Small intestine (tissue), 7 donors: ENCODE measurements at regions not wholly inside any gene's neighbourhood (a gene's known extent, or its start where the extent isn't known, plus 50 kb on each side); places are given as distances from the start of the nearest gene placed in this dataset.

ENCODE experiments used
- DNase-seq, 2 donors: peaks; one replicate each; pipeline versions ENCODE4 v3.0.0 to v3.0.0-alpha.2; 2013
- FAIRE-seq: peaks from 2 replicates; lab custom pipeline; 2012; peaks lifted over from hg19 to GRCh38; lab: Jason Lieb, UNC
- H3K27ac ChIP-seq, 3 donors: one replicate each; pipeline ENCODE4 v1.5.1; 2013; ENCODE audit warnings: low read length in 2 of 3, mild to moderate bottlenecking in 2 of 3, control low read depth in 1 of 3, inconsistent platforms in 1 of 3, low read depth in 1 of 3, moderate library complexity in 1 of 3
- H3K27me3 ChIP-seq, 3 donors: one replicate each; pipeline ENCODE4 v1.6.1; 2013; ENCODE audit warnings: low read length in 3 of 3, inconsistent platforms in 1 of 3; ENCODE audit not compliant: control insufficient read depth in 3 of 3, insufficient read depth in 3 of 3
- H3K36me3 ChIP-seq, 3 donors: one replicate each; pipeline ENCODE4 v1.6.1; 2013; ENCODE audit warnings: low read length in 3 of 3, inconsistent platforms in 1 of 3, low read depth in 1 of 3, mild to moderate bottlenecking in 1 of 3, moderate library complexity in 1 of 3; ENCODE audit not compliant: control insufficient read depth in 3 of 3, insufficient read depth in 2 of 3
- H3K4me1 ChIP-seq, 3 donors: one replicate each; pipeline ENCODE4 v1.6.1; 2013; ENCODE audit warnings: low read length in 2 of 3, inconsistent platforms in 1 of 3, low read depth in 1 of 3, mild to moderate bottlenecking in 1 of 3, moderate library complexity in 1 of 3; ENCODE audit not compliant: control insufficient read depth in 3 of 3, insufficient read depth in 2 of 3
- H3K4me3 ChIP-seq, 3 donors: one replicate each; pipeline ENCODE4 v1.5.1; 2013; ENCODE audit warnings: low read length in 3 of 3, control low read depth in 1 of 3, inconsistent platforms in 1 of 3, low read depth in 1 of 3, mild to moderate bottlenecking in 1 of 3, moderate library complexity in 1 of 3
- H3K9me3 ChIP-seq, 2 donors: one replicate each; pipeline ENCODE4 v1.6.1; 2013; ENCODE audit warnings: low read depth in 1 of 2, low read length in 1 of 2; ENCODE audit not compliant: control insufficient read depth in 2 of 2, insufficient read depth in 1 of 2
- WGBS, 3 donors: extraction: QIAGEN DNeasy Blood & Tissue Kit; methylation state at CpG; one replicate each; pipeline ENCODE4 v1.1.7; 2013; 5-methylcytosine and 5-hydroxymethylcytosine counted together
- donor health status: healthy with polysubstance abuse.
- donor health status: control.
- donor health status: control.
- donor health status: Bipolar disorder and iron deficiency.
- donor health status: healthy.

- DNase-seq (no peak), FAIRE-seq (no peak)
- Histone ChIP-seq H3K9me3 (no peaks in the 10 kb centered on the region), H3K4me1 (no peaks in the 10 kb centered on the region), H3K27me3 (no peaks in the 10 kb centered on the region), H3K4me3 (no peak overlapping the region), H3K36me3 (no peaks in the 10 kb centered on the region), H3K27ac (no peak overlapping the region)
- 66 to 78% (median 75%) methylated on average over 5 of the region's 5 CpGs for WGBS, 3 donors
These were observed 658.6 kb downstream of the NR2F1-AS1 start for GRCh38 chr5:92922231-92922967.

GRCh38 chr5:92917044-92917443 lies 664.0 kb downstream of the NR2F1-AS1 start:
- Histone ChIP-seq H3K9me3 (no peaks in the 10 kb centered on the region), H3K27ac (no peak overlapping the region), H3K36me3 (no peaks in the 10 kb centered on the region), H3K27me3 (no peaks in the 10 kb centered on the region), H3K4me3 (no peak overlapping the region), H3K4me1 (no peaks in the 10 kb centered on the region)
- 85 to 88% (median 86%) methylated on average over 2 of the region's 2 CpGs for WGBS, 3 donors
- no peak for FAIRE-seq
- no peak for DNase-seq

GRCh38 chr5:92916036-92916435 lies 665.0 kb downstream of the NR2F1-AS1 start:
- Histone ChIP-seq H3K27me3 (no peaks in the 10 kb centered on the region), H3K36me3 (no peaks in the 10 kb centered on the region), H3K27ac (no peak overlapping the region), H3K4me1 (no peaks in the 10 kb centered on the region), H3K4me3 (no peak overlapping the region), H3K9me3 (no peaks in the 10 kb centered on the region)
- DNase-seq = peak in 1 of 2 donors; percentile 35
- no peak for FAIRE-seq
- 16 to 50% (median 50%) methylated on average over 3 of the region's 3 CpGs for WGBS, 3 donors

GRCh38 chr5:92912283-92912682 lies 668.7 kb downstream of the NR2F1-AS1 start:
- WGBS, 3 donors = 38 to 63% (median 52%) methylated on average over 1 of the region's 1 CpG
- no peaks in the 10 kb centered on the region for H3K9me3 ChIP-seq
- H3K4me3 ChIP-seq = no peak overlapping the region
- H3K4me1 ChIP-seq = peaks cover 0 to 3% (median 0%) of the 10 kb centered on the region in 3 donors
- no peak overlapping the region for H3K27ac ChIP-seq
- DNase-seq (no peak), FAIRE-seq (no peak)
- H3K27me3 ChIP-seq = no peaks in the 10 kb centered on the region
- no peaks in the 10 kb centered on the region for H3K36me3 ChIP-seq

- DNase-seq = no peak
- FAIRE-seq = no peak
- Histone ChIP-seq H3K27ac (no peak overlapping the region), H3K4me1 (peaks cover 0 to 3% (median 0%) of the 10 kb centered on the region in 3 donors), H3K36me3 (no peaks in the 10 kb centered on the region), H3K27me3 (no peaks in the 10 kb centered on the region), H3K9me3 (no peaks in the 10 kb centered on the region), H3K4me3 (no peak overlapping the region)
- WGBS, 3 donors = 30 to 60% (median 40%) methylated on average over 1 of the region's 1 CpG
These were observed 669.2 kb downstream of the NR2F1-AS1 start for GRCh38 chr5:92911851-92912250.

GRCh38 chr5:92911293-92911692 lies 669.7 kb downstream of the NR2F1-AS1 start:
- Histone ChIP-seq H3K4me3 (no peak overlapping the region), H3K27ac (no peak overlapping the region), H3K27me3 (no peaks in the 10 kb centered on the region), H3K36me3 (no peaks in the 10 kb centered on the region), H3K9me3 (no peaks in the 10 kb centered on the region), H3K4me1 (peaks cover 0 to 3% (median 0%) of the 10 kb centered on the region in 3 donors)
- DNase-seq (no peak), FAIRE-seq (no peak)

GRCh38 chr5:92909602-92909962 lies 671.4 kb downstream of the NR2F1-AS1 start:
- Histone ChIP-seq H3K27me3 (no peaks in the 10 kb centered on the region), H3K27ac (no peak overlapping the region)
- 46 to 50% (median 47%) methylated on average over 6 of the region's 6 CpGs for WGBS, 3 donors

GRCh38 chr5:92908952-92909601 lies 671.9 kb downstream of the NR2F1-AS1 start:
- no peak for FAIRE-seq
- H3K4me3 ChIP-seq = no peak overlapping the region
- no peaks in the 10 kb centered on the region for H3K9me3 ChIP-seq
- no peak for DNase-seq
- no peak overlapping the region for H3K27ac ChIP-seq
- peaks cover 0 to 3% (median 0%) of the 10 kb centered on the region in 3 donors for H3K4me1 ChIP-seq
- no peaks in the 10 kb centered on the region for H3K36me3 ChIP-seq
- 67 to 72% (median 68%) methylated on average over 1 of the region's 1 CpG for WGBS, 3 donors
- H3K27me3 ChIP-seq = no peaks in the 10 kb centered on the region

More at GRCh38 chr5:92909602-92909962, 671.4 kb downstream of the NR2F1-AS1 start:
- Histone ChIP-seq H3K4me1 (peaks cover 0 to 3% (median 0%) of the 10 kb centered on the region in 3 donors), H3K36me3 (no peaks in the 10 kb centered on the region), H3K9me3 (no peaks in the 10 kb centered on the region), H3K4me3 (no peak overlapping the region)
- no peak for FAIRE-seq
- peak in 1 of 2 donors; percentile 7 for DNase-seq
